ENCODE measurements at regions not wholly inside any gene's neighbourhood (a gene's known extent, or its start where the extent isn't known, plus 50 kb on each side); places are given as distances from the start of the nearest gene placed in this dataset.

DNA sequence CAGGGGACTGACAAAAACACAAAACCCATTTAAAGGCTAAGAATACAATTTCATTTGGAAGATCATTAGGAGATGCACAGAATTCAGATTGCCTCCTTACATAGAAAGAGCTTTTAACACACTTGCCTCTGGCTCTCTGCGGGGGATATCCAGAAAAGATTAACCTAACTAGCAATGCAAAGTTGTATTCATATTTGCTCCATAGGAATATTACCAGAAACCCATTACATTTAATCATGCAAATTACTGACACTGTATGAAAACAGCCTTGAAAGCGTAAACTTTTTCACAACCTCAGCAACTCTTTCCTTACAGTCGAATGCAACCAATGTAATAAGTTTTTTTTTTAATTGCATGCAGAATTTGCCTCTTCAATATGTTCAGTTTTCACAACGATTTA lies 1087.3 kb upstream of the PRKX start:
- 68 to 71% methylated on average over 4 of the region's 4 CpGs for WGBS, 2 donors
- no peak for DNase-seq (ENCODE audit: low spot score in 2 of 2)
- TF ChIP-seq POLR2A (IDR thresholded peaks at IDR 0.05), result no peak
- TF ChIP-seq, protein P1, sequence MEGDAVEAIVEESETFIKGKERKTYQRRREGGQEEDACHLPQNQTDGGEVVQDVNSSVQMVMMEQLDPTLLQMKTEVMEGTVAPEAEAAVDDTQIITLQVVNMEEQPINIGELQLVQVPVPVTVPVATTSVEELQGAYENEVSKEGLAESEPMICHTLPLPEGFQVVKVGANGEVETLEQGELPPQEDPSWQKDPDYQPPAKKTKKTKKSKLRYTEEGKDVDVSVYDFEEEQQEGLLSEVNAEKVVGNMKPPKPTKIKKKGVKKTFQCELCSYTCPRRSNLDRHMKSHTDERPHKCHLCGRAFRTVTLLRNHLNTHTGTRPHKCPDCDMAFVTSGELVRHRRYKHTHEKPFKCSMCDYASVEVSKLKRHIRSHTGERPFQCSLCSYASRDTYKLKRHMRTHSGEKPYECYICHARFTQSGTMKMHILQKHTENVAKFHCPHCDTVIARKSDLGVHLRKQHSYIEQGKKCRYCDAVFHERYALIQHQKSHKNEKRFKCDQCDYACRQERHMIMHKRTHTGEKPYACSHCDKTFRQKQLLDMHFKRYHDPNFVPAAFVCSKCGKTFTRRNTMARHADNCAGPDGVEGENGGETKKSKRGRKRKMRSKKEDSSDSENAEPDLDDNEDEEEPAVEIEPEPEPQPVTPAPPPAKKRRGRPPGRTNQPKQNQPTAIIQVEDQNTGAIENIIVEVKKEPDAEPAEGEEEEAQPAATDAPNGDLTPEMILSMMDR (IDR thresholded peaks at IDR 0.05), result no peak
- H3K4me3 ChIP-seq (ENCODE audit: low read depth, poor library complexity, severe bottlenecking), result no peak overlapping the region
- intact Hi-C loops (cut with DNase I; ENCODE audit: low total_unique reads), result no loop called here

DNA sequence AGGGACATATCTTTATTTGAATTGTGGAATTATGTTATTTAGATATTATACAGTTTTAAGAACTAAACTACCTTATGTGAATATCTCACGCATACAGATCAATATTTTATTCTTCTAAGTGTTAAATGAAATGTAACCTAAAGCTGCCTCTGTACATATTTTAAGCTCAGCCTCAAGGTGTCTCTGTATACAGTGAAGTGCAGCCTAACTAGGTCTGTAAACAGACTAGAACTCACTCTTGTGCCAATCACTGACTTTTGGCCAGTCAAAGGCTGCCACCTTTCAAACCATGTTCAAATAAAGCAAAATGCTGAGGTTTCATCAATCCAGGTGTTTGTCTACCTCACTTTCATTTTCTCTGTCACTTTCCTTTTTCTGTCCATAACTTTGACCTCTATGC lies 1074.5 kb upstream of the PRKX start:
- WGBS, 2 donors, result 87 to 91% methylated on average over 1 of the region's 1 CpG
- H3K4me3 ChIP-seq (ENCODE audit: low read depth, poor library complexity, severe bottlenecking), result no peak overlapping the region
- TF ChIP-seq, protein P1 (IDR thresholded peaks at IDR 0.05), result no peak
- TF ChIP-seq POLR2A (IDR thresholded peaks at IDR 0.05), result no peak
- intact Hi-C loops (cut with DNase I; ENCODE audit: low total_unique reads), result no loop called here
- no peak for DNase-seq (ENCODE audit: low spot score in 2 of 2)

DNA sequence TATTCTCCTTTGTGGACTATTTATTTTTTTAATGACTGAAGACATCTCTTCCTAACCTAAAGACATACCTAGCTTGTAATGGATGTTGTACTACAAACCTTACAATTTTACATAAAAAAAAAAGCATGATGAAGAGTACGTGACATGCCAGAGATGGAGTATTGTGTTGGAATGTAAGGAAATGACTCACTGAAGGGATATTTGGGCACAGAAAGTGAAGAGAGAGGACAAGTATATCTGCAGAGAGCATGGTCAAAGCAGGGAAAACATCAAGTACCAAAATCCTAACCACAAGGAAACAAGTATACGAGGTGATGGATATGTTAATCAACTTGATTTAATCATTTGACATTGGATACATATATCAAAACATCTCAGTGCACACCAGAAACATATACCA lies 1051.4 kb upstream of the PRKX start:
- DNase-seq (ENCODE audit: low spot score in 2 of 2), result no peak
- H3K4me3 ChIP-seq (ENCODE audit: low read depth, poor library complexity, severe bottlenecking), result no peak overlapping the region
- 64 to 69% methylated on average over 2 of the region's 2 CpGs for WGBS, 2 donors
- intact Hi-C loops (cut with DNase I; ENCODE audit: low total_unique reads), result no loop called here
- TF ChIP-seq, protein P1 (IDR thresholded peaks at IDR 0.05), result no peak
- no peak for TF ChIP-seq POLR2A (IDR thresholded peaks at IDR 0.05)

DNA sequence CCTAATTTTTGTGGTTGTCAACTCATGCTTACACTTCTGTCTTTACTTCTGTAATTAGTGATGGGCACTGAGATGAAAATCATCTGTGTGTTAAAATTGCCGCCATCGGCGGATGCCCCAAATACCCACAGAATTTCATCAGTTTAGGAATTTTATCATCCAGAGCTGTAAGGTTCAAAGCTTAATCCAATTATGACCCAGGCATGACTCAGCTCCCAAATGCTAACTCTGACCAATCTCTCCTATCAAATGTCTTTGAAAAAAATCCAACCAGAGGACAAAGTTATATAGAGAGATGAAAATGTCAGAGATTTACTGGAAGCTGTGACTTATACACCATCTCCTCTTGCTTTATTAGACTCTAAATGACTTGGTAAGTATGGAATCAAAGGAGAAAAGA lies 1048.7 kb upstream of the PRKX start:
- WGBS, 2 donors, result 86 to 97% methylated on average over 3 of the region's 3 CpGs
- DNase-seq (ENCODE audit: low spot score in 2 of 2), result no peak
- H3K4me3 ChIP-seq (ENCODE audit: low read depth, poor library complexity, severe bottlenecking), result no peak overlapping the region
- intact Hi-C loops (cut with DNase I; ENCODE audit: low total_unique reads), result no loop called here
- TF ChIP-seq, protein P1 (IDR thresholded peaks at IDR 0.05), result no peak
- TF ChIP-seq POLR2A (IDR thresholded peaks at IDR 0.05), result no peak

DNA sequence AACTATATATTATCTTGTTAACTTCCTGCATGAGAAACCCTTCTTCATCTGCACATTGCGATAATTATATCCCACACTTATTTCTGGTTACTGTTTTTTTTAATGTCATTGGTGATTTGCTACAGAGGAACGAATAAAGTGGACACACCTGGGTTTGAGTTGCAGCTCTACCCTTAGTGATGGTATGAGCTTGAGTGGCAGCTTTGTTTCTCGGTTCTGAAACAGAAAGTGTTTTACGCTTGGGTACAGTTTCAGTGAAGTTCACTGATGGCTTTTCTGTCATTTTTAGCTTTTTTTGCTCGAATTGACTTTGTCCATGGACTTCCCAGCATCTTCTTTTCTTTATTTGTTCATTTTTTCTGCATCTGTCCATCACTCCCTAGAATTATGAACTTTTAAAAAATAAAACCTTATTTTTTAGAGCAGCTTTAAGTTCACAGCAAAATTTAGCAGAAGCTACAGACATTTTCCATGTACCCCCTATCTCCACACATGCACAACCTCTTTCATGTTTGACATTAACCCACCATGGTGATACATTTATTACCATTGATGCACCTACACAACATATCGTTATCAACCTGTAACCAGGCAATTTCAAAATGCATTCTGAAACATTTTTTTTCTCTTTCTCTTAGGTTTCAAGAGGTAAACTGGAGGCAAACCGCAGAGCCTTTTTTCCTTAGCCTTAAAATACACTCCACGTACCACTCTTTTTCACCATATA lies 1041.6 kb upstream of the PRKX start:
- TF ChIP-seq POLR2A (IDR thresholded peaks at IDR 0.05), result no peak
- TF ChIP-seq, protein P1 (IDR thresholded peaks at IDR 0.05), result no peak
- intact Hi-C loops (cut with DNase I; ENCODE audit: low total_unique reads), result no loop called here
- no peak overlapping the region for H3K4me3 ChIP-seq (ENCODE audit: low read depth, poor library complexity, severe bottlenecking)
- no peak for DNase-seq (ENCODE audit: low spot score in 2 of 2)
- 57 to 68% methylated on average over 8 of the region's 8 CpGs for WGBS, 2 donors

DNA sequence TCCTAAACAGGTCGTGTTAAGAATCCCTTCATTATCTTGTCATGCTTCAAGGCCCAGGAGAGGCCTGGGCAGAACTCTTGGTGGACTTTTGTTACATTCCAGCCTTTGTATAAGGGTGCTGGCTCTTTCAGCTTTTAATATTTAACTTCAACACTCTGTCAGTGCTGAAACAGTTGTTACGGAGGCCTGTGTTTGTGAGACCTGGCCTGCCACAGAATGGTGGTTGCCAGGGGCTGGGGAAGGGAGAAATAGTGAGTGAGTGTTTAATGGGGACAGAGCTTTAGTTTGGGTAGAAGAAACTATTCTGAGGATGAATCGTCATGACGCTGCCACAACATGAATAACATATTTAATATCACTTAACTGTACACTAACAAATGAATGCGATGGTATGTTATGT lies 1027.6 kb upstream of the PRKX start:
- TF ChIP-seq, protein P1 (IDR thresholded peaks at IDR 0.05), result no peak
- TF ChIP-seq POLR2A (IDR thresholded peaks at IDR 0.05), result no peak
- intact Hi-C loops (cut with DNase I; ENCODE audit: low total_unique reads), result no loop called here
- H3K4me3 ChIP-seq (ENCODE audit: low read depth, poor library complexity, severe bottlenecking), result no peak overlapping the region
- no peak for DNase-seq (ENCODE audit: low spot score in 2 of 2)
- WGBS, 2 donors, result 79 to 80% methylated on average over 5 of the region's 5 CpGs

All from lower leg skin (tissue), 4 donors.